RWPE2 (cell line): ENCODE measurements at regions not wholly inside any gene's neighbourhood (a gene's known extent, or its start where the extent isn't known, plus 50 kb on each side); places are given as distances from the start of the nearest gene placed in this dataset.
"Not testable (repeated sequence)": the region's sequence is repeated elsewhere in the genome, so short reads cannot be mapped to it uniquely, and the experiment has no call there.

Source experiments
- ATAC-seq: fragments of 200-7000 bp; cut with Tn5 transposase; 3 replicates; pipeline ENCODE4 v1.9.1; 2021; ENCODE audit warnings: low read depth
- DNase-seq: peaks from one replicate; pipeline ENCODE4 v3.0.0-alpha.2; 2020; ENCODE audit warnings: low spot score
- H3K27ac ChIP-seq: fragments of 450-650 bp; 2 replicates; pipeline ENCODE4 v1.5.1; 2017; ENCODE audit warnings: mild to moderate bottlenecking; ENCODE audit not compliant: poor library complexity, severe bottlenecking
- H3K27me3 ChIP-seq: fragments of 250-450 bp; sonication (Bioruptor Pico); 2 replicates; pipeline ENCODE4 v1.5.1; 2021; ENCODE audit warnings: mild to moderate bottlenecking, moderate library complexity; ENCODE audit not compliant: insufficient read depth, poor library complexity, severe bottlenecking
- H3K36me3 ChIP-seq: fragments of 250-450 bp; sonication (Bioruptor Pico); 2 replicates; pipeline ENCODE4 v1.5.1; 2020; ENCODE audit warnings: low read depth, mild to moderate bottlenecking, moderate library complexity
- H3K4me1 ChIP-seq: fragments of 250-450 bp; sonication (Bioruptor Pico); 2 replicates; pipeline ENCODE4 v1.5.1; 2021; ENCODE audit warnings: mild to moderate bottlenecking, moderate library complexity; ENCODE audit not compliant: insufficient read depth, poor library complexity, severe bottlenecking
- H3K4me3 ChIP-seq: fragments of 250-450 bp; sonication (Bioruptor Pico); 2 replicates; pipeline ENCODE4 v1.5.1; 2021; ENCODE audit warnings: mild to moderate bottlenecking, moderate library complexity; ENCODE audit not compliant: severe bottlenecking
- H3K9me3 ChIP-seq: fragments of 250-450 bp; sonication (Bioruptor Pico); 2 replicates; pipeline ENCODE4 v1.5.1; 2021; ENCODE audit warnings: mild to moderate bottlenecking, moderate library complexity; ENCODE audit not compliant: severe bottlenecking
- TF ChIP-seq, protein P1 (sequence below): fragments of 450-650 bp; IDR thresholded peaks from one replicate; pipeline ENCODE4 v1.5.1; 2017; ENCODE audit warnings: mild to moderate bottlenecking, moderate library complexity; ENCODE audit not compliant: poor library complexity, severe bottlenecking

DNA sequence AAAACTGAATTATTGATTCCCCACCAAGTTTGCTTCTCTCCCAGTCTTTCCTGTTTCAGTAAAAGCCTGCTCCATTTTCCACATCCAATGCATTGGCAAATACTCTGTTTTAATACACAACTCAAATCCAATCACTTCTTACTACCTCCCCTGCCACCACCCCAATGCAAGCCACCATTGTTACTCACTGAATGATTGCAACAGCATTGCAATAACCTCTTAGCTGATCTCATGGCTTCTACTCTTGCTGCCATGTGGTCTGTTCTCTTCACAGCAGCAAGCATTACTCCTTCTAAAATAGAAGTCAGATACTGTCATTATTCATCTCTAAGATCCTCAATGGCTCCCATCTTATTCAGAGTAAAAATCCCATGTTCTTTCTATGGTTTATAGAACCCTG is 123.4 kb downstream of the ATP6V1G3 start:
- Histone ChIP-seq H3K9me3 (no peaks in the 10 kb centered on the region), H3K4me1 (no peaks in the 10 kb centered on the region), H3K27ac (no peak overlapping the region), H3K27me3 (no peaks in the 10 kb centered on the region), H3K36me3 (no peaks in the 10 kb centered on the region), H3K4me3 (no peak overlapping the region)
- DNase-seq = no peak
- TF ChIP-seq, protein P1, sequence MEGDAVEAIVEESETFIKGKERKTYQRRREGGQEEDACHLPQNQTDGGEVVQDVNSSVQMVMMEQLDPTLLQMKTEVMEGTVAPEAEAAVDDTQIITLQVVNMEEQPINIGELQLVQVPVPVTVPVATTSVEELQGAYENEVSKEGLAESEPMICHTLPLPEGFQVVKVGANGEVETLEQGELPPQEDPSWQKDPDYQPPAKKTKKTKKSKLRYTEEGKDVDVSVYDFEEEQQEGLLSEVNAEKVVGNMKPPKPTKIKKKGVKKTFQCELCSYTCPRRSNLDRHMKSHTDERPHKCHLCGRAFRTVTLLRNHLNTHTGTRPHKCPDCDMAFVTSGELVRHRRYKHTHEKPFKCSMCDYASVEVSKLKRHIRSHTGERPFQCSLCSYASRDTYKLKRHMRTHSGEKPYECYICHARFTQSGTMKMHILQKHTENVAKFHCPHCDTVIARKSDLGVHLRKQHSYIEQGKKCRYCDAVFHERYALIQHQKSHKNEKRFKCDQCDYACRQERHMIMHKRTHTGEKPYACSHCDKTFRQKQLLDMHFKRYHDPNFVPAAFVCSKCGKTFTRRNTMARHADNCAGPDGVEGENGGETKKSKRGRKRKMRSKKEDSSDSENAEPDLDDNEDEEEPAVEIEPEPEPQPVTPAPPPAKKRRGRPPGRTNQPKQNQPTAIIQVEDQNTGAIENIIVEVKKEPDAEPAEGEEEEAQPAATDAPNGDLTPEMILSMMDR = no peak
- ATAC-seq = no peak

DNA sequence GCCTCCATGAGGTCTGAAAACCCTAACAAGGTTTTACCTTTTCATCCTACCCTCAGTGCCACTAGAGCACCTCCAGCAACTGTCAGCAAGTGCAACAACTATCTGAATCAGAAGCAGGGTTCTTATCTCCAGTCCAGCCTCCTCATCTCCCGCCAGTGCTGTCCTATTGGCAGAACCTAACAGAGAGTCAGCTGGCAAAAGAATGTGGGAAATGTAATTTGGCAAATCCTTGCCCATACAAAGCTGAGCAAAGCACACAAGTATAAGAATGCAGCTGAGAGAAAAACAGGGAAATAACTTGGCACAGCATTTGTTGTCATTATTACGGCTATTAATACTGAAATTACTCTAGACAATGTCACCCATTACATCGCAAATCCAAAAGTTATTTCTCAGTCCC is 124.2 kb downstream of the ATP6V1G3 start:
- ATAC-seq (no peak), DNase-seq (no peak)
- no peaks in the 10 kb centered on the region for H3K36me3 ChIP-seq
- H3K4me1 ChIP-seq = no peaks in the 10 kb centered on the region
- no peak overlapping the region for H3K27ac ChIP-seq
- H3K27me3 ChIP-seq = no peaks in the 10 kb centered on the region
- TF ChIP-seq, protein P1 = no peak
- H3K4me3 ChIP-seq = no peak overlapping the region
- no peaks in the 10 kb centered on the region for H3K9me3 ChIP-seq

DNA sequence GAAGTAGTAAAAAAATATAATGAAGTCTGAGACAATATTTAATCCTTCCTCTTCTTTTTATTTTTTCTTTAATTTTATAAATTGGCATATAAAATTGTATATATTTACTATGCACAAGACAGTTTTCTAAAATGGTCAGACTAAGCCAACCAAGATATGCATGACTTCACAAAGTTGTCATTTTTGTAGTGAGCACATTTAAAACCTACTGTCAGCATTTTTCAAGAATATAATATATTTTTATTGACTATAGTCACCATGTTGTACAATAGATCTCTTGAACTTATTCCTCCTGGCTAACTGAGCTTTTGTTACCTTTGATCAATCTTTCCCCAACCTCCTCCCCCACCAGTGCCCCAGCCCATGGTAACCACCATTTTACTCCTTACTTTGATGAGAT is 129.2 kb downstream of the ATP6V1G3 start:
- ATAC-seq (no peak), DNase-seq (no peak)
- no peak overlapping the region for H3K4me3 ChIP-seq

DNA sequence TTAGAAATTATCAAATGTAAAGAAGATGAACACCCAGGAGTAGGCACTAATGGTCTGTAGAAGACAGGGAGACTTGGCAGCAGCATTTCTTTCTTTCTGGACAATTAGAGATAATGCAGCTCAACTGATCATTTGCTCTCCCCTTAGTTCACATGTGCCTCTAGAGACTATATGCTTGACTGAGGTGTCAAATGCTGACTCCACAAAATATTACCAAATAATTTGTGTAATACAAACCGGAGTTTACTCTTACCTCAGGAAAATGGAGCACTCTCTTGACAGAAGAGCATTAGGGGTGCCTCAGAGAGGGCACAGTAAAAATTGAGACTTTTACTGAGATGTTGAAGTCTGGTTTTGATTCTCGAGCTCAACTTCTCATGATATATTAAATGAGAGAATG is 131.8 kb downstream of the ATP6V1G3 start:
- Histone ChIP-seq H3K9me3 (no peaks in the 10 kb centered on the region), H3K36me3 (no peaks in the 10 kb centered on the region), H3K27me3 (no peaks in the 10 kb centered on the region), H3K4me1 (no peaks in the 10 kb centered on the region), H3K4me3 (no peak overlapping the region), H3K27ac (no peak overlapping the region)
- ATAC-seq = no peak
- no peak for DNase-seq
- TF ChIP-seq, protein P1 = no peak

More for the DNA sequence above, 129.2 kb downstream of the ATP6V1G3 start:
- no peaks in the 10 kb centered on the region for H3K9me3 ChIP-seq
- no peaks in the 10 kb centered on the region for H3K4me1 ChIP-seq
- TF ChIP-seq, protein P1 = no peak
- H3K27me3 ChIP-seq = no peaks in the 10 kb centered on the region
- no peak overlapping the region for H3K27ac ChIP-seq
- no peaks in the 10 kb centered on the region for H3K36me3 ChIP-seq

DNA sequence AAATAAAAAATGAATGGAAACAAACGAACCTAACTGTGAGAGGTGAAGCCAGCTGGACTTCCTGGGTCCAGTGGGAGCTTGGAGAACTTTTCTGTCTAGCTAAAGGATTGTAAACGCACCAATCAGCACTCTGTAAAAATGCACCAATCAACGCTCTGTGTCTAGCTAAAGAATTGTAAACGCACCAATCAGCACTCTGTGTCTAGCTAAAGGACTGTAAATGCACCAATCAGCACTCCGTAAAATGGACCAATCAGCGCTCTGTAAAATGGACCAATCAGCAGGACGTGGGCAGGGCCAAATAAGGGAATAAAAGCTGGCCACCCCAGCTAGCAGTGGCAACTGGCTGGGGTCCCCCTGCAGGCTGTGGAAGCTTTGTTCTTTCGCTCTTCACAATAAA is 135.8 kb downstream of the ATP6V1G3 start:
- not testable (repeated sequence) for H3K27me3 ChIP-seq, H3K27ac ChIP-seq, H3K36me3 ChIP-seq, H3K9me3 ChIP-seq, ATAC-seq, H3K4me3 ChIP-seq, H3K4me1 ChIP-seq, DNase-seq
